ENCODE measurements at regions not wholly inside any gene's neighbourhood (a gene's known extent, or its start where the extent isn't known, plus 50 kb on each side); places are given as distances from the start of the nearest gene placed in this dataset.

- no peak for DNase-seq
These were observed 138.8 kb downstream of the GABRG1 start for GRCh38 chr4:45985038-45985437.

GRCh38 chr4:45971108-45971507, 152.7 kb downstream of the GABRG1 start:
- DNase-seq = no peak

- no peak for DNase-seq
These were observed 166.5 kb downstream of the GABRG1 start for GRCh38 chr4:45957353-45957752.

- no peak for DNase-seq
These were observed 169.6 kb downstream of the GABRG1 start for GRCh38 chr4:45954276-45954675.

- no peak for DNase-seq
These were observed 172.7 kb downstream of the GABRG1 start for GRCh38 chr4:45951153-45951552.

- DNase-seq = no peak
These were observed 177.2 kb downstream of the GABRG1 start for GRCh38 chr4:45946699-45947098.

- peak in 1 of 3 experiments; percentile 9 for DNase-seq
These were observed 179.9 kb downstream of the GABRG1 start for GRCh38 chr4:45944000-45944399.

- no peak for DNase-seq
These were observed 184.8 kb downstream of the GABRG1 start for GRCh38 chr4:45939056-45939455.

GRCh38 chr4:45931154-45931553, 192.7 kb downstream of the GABRG1 start:
- no peak for DNase-seq

GRCh38 chr4:45927641-45928040, 196.2 kb downstream of the GABRG1 start:
- DNase-seq = no peak

- DNase-seq = no peak
These were observed 198.0 kb downstream of the GABRG1 start for GRCh38 chr4:45925809-45926208.

GRCh38 chr4:45920861-45921260, 203.0 kb downstream of the GABRG1 start:
- no peak for DNase-seq

- no peak for DNase-seq
These were observed 213.3 kb downstream of the GABRG1 start for GRCh38 chr4:45910511-45910910.

GRCh38 chr4:45897946-45898585, 225.8 kb downstream of the GABRG1 start:
- no peak for DNase-seq

GRCh38 chr4:45883421-45883820, 240.4 kb downstream of the GABRG1 start:
- no peak for DNase-seq

GRCh38 chr4:45876235-45876890, 247.5 kb downstream of the GABRG1 start:
- no peak for DNase-seq

- no peak for DNase-seq
These were observed 254.7 kb downstream of the GABRG1 start for GRCh38 chr4:45869184-45869583.

- no peak for DNase-seq
These were observed 258.1 kb downstream of the GABRG1 start for GRCh38 chr4:45865781-45866180.

GRCh38 chr4:45855857-45856256, 268.0 kb downstream of the GABRG1 start:
- no peak for DNase-seq

GRCh38 chr4:45846016-45846415, 277.8 kb downstream of the GABRG1 start:
- no peak for DNase-seq

- no peak for DNase-seq
These were observed 282.1 kb downstream of the GABRG1 start for GRCh38 chr4:45841791-45842190.

- DNase-seq = no peak
These were observed 292.2 kb downstream of the GABRG1 start for GRCh38 chr4:45831692-45832091.

- no peak for DNase-seq
These were observed 319.9 kb downstream of the GABRG1 start for GRCh38 chr4:45803994-45804393.

GRCh38 chr4:45795135-45795534, 328.7 kb downstream of the GABRG1 start:
- DNase-seq = no peak

GRCh38 chr4:45778514-45778913, 345.3 kb downstream of the GABRG1 start:
- DNase-seq = no peak

Measured in NCI-H1417 (cell line).